ENCODE measurements at regions not wholly inside any gene's neighbourhood (a gene's known extent, or its start where the extent isn't known, plus 50 kb on each side); places are given as distances from the start of the nearest gene placed in this dataset.

DNA sequence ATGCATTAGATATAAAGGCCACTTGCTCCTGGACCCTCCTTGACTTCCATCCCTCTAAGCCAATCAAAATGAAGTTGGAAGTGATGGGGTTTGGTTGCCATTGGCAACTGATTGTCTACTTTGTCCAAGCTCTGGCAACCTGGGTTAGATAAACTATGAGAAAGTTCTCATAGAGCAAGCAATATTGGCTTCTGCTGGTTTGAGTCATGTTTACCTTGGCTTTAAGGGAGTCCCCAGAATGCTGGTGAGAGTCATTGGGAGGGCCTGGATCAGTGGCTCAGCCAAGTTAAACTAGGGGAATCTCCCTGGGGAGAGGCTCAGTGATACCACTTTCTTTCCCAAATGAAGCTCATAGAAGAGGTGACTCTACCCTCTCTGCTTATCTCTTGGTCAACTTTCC is 176.3 kb upstream of the ROPN1 start:
- Histone ChIP-seq H3K4me2 (ENCODE audit: low read depth, low read length, poor library complexity, severe bottlenecking) (no peak overlapping the region), H3F3A (ENCODE audit: insufficient read depth) (no peaks in the 10 kb centered on the region), H2AFZ (ENCODE audit: low read depth, low read length, severe bottlenecking) (no peak overlapping the region), H3K79me2 (ENCODE audit: insufficient read depth, low read length) (no peaks in the 10 kb centered on the region), H3K27me3 (ENCODE audit: low read length) (no peaks in the 10 kb centered on the region), H3K9me3 (ENCODE audit: insufficient read depth, low read length) (no peaks in the 10 kb centered on the region), H3K9ac (ENCODE audit: low read length) (no peak overlapping the region), H3K36me3 (ENCODE audit: low read length) (no peaks in the 10 kb centered on the region), H3K4me3 (ENCODE audit: insufficient read depth, low read length, poor library complexity, severe bottlenecking) (no peak overlapping the region), H4K20me1 (ENCODE audit: low read depth, low read length) (no peaks in the 10 kb centered on the region), H3K27ac (ENCODE audit: low read depth, low read length) (no peak overlapping the region), H3K9me2 (replicated peaks; ENCODE audit: insufficient read depth, low read length) (no peaks in the 10 kb centered on the region)
- TF ChIP-seq, protein P1, sequence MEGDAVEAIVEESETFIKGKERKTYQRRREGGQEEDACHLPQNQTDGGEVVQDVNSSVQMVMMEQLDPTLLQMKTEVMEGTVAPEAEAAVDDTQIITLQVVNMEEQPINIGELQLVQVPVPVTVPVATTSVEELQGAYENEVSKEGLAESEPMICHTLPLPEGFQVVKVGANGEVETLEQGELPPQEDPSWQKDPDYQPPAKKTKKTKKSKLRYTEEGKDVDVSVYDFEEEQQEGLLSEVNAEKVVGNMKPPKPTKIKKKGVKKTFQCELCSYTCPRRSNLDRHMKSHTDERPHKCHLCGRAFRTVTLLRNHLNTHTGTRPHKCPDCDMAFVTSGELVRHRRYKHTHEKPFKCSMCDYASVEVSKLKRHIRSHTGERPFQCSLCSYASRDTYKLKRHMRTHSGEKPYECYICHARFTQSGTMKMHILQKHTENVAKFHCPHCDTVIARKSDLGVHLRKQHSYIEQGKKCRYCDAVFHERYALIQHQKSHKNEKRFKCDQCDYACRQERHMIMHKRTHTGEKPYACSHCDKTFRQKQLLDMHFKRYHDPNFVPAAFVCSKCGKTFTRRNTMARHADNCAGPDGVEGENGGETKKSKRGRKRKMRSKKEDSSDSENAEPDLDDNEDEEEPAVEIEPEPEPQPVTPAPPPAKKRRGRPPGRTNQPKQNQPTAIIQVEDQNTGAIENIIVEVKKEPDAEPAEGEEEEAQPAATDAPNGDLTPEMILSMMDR (IDR thresholded peaks at IDR 0.05; ENCODE audit: insufficient read depth, low read length, poor library complexity, severe bottlenecking) = no peak
- TF ChIP-seq EZH2phosphoT487 (conservative IDR thresholded peaks at IDR 0.05; ENCODE audit: low read length) = no peak

DNA sequence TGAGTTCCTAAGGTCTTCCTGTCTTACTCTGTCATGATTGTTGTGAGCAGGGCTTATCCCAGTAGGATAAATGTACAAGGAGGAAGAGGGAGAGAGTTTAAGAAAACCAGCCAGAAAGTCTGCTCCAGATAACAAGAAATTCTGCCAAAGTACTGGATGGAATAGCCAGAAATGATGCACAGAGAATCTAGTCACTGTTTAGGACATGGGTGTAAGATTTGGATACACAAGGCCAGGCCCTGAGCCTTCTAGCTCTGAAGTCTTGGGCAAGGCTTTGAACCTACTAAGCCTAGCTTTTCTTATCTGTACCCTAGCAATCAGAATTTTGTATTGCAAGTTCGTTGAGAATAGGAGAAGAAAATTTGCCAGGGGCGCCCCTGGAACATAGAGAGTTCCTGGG is 180.4 kb upstream of the ROPN1 start:
- Histone ChIP-seq H3K9ac (ENCODE audit: low read length) (no peak overlapping the region), H3F3A (ENCODE audit: insufficient read depth) (no peaks in the 10 kb centered on the region), H2AFZ (ENCODE audit: low read depth, low read length, severe bottlenecking) (no peak overlapping the region), H3K9me2 (replicated peaks; ENCODE audit: insufficient read depth, low read length) (no peaks in the 10 kb centered on the region), H3K79me2 (ENCODE audit: insufficient read depth, low read length) (no peaks in the 10 kb centered on the region), H3K4me2 (ENCODE audit: low read depth, low read length, poor library complexity, severe bottlenecking) (no peak overlapping the region), H3K4me3 (ENCODE audit: insufficient read depth, low read length, poor library complexity, severe bottlenecking) (no peak overlapping the region), H4K20me1 (ENCODE audit: low read depth, low read length) (no peaks in the 10 kb centered on the region), H3K9me3 (ENCODE audit: insufficient read depth, low read length) (no peaks in the 10 kb centered on the region), H3K36me3 (ENCODE audit: low read length) (no peaks in the 10 kb centered on the region), H3K27me3 (ENCODE audit: low read length) (no peaks in the 10 kb centered on the region), H3K27ac (ENCODE audit: low read depth, low read length) (no peak overlapping the region)
- TF ChIP-seq, protein P1 (IDR thresholded peaks at IDR 0.05; ENCODE audit: insufficient read depth, low read length, poor library complexity, severe bottlenecking) = no peak

DNA sequence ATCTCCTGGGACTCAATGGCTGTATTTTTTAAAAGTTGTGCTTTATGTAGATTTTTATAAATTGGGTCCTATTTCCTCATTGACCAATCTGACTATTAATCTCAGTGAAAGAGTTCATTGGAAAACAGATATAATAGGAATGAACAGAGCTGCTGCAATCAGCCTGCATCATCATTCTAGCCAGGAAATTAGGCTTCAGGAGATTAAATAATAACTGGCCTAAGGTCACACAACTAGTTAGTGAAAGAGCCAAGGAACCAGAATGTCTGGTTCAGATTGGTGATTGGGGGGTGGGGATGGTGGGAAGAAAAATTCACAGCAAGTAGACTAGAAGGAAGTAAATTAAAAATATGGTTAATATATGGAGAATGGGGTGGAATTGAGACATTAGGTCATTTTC is 180.9 kb upstream of the ROPN1 start:
- Histone ChIP-seq H3K27me3 (ENCODE audit: low read length) (no peaks in the 10 kb centered on the region), H3K4me2 (ENCODE audit: low read depth, low read length, poor library complexity, severe bottlenecking) (no peak overlapping the region), H3K27ac (ENCODE audit: low read depth, low read length) (no peak overlapping the region), H3K36me3 (ENCODE audit: low read length) (no peaks in the 10 kb centered on the region), H3F3A (ENCODE audit: insufficient read depth) (no peaks in the 10 kb centered on the region), H3K4me3 (ENCODE audit: insufficient read depth, low read length, poor library complexity, severe bottlenecking) (no peak overlapping the region), H3K79me2 (ENCODE audit: insufficient read depth, low read length) (no peaks in the 10 kb centered on the region), H3K9me3 (ENCODE audit: insufficient read depth, low read length) (no peaks in the 10 kb centered on the region), H3K9me2 (replicated peaks; ENCODE audit: insufficient read depth, low read length) (no peaks in the 10 kb centered on the region), H3K9ac (ENCODE audit: low read length) (no peak overlapping the region), H4K20me1 (ENCODE audit: low read depth, low read length) (no peaks in the 10 kb centered on the region), H2AFZ (ENCODE audit: low read depth, low read length, severe bottlenecking) (no peak overlapping the region)
- TF ChIP-seq EZH2phosphoT487 (conservative IDR thresholded peaks at IDR 0.05; ENCODE audit: low read length) = no peak
- TF ChIP-seq, protein P1 (IDR thresholded peaks at IDR 0.05; ENCODE audit: insufficient read depth, low read length, poor library complexity, severe bottlenecking) = no peak

DNA sequence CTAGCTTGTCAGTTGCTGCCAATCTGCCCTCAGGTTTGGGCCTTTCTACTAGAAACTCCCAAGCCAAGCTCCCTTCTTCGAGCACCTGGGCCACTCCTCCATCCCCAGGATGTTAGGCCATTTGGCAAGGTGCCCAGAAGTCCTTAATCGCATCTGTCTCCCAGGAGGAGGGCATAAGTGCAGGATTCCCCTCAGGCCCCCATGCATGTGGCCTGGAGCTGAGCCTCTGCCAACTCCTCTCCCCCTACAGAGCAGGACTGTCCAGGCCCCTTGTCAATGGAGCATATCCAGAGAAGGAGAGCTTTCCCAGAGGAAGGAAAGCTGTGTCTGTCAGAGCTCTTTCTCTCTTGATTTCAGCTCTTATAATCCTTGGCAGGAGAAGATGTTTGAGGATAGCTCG is 182.6 kb upstream of the ROPN1 start:
- Histone ChIP-seq H4K20me1 (ENCODE audit: low read depth, low read length) (no peaks in the 10 kb centered on the region), H3K27ac (ENCODE audit: low read depth, low read length) (no peak overlapping the region), H3F3A (ENCODE audit: insufficient read depth) (no peaks in the 10 kb centered on the region), H3K4me3 (ENCODE audit: insufficient read depth, low read length, poor library complexity, severe bottlenecking) (no peak overlapping the region), H3K36me3 (ENCODE audit: low read length) (no peaks in the 10 kb centered on the region), H3K9me2 (replicated peaks; ENCODE audit: insufficient read depth, low read length) (no peaks in the 10 kb centered on the region), H3K9ac (ENCODE audit: low read length) (no peak overlapping the region), H2AFZ (ENCODE audit: low read depth, low read length, severe bottlenecking) (no peak overlapping the region), H3K79me2 (ENCODE audit: insufficient read depth, low read length) (no peaks in the 10 kb centered on the region), H3K4me2 (ENCODE audit: low read depth, low read length, poor library complexity, severe bottlenecking) (no peak overlapping the region), H3K9me3 (ENCODE audit: insufficient read depth, low read length) (no peaks in the 10 kb centered on the region), H3K27me3 (ENCODE audit: low read length) (no peaks in the 10 kb centered on the region)
- no peak for TF ChIP-seq EZH2phosphoT487 (conservative IDR thresholded peaks at IDR 0.05; ENCODE audit: low read length)
- TF ChIP-seq, protein P1 (IDR thresholded peaks at IDR 0.05; ENCODE audit: insufficient read depth, low read length, poor library complexity, severe bottlenecking) = no peak

Data from SU-DHL-6 (cell line).